OCI-LY1 (cell line): ENCODE measurements at regions not wholly inside any gene's neighbourhood (a gene's known extent, or its start where the extent isn't known, plus 50 kb on each side); places are given as distances from the start of the nearest gene placed in this dataset.

ENCODE experiments used
- H2AFZ ChIP-seq: fragments of 200-600 bp; sonication (generic), shearing (Covaris generic); 2 replicates; pipeline ENCODE4 v1.6.0; 2014; ENCODE audit warnings: antibody characterized with exemption, mild to moderate bottlenecking, low read length
- H3F3A ChIP-seq: fragments of 200-600 bp; sonication (generic), shearing (Covaris generic); 2 replicates; pipeline ENCODE4 v1.6.0; 2014; ENCODE audit warnings: mild to moderate bottlenecking, antibody characterized with exemption, low read length, moderate library complexity; ENCODE audit not compliant: insufficient read depth
- H3K27ac ChIP-seq: fragments of 200-600 bp; sonication (generic); 2 replicates; pipeline ENCODE4 v1.5.1; 2014; ENCODE audit warnings: low read length, mixed run types, mild to moderate bottlenecking, low read depth; ENCODE audit not compliant: poor library complexity, severe bottlenecking
- H3K27me3 ChIP-seq: fragments of 200-600 bp; sonication (generic); 2 replicates; pipeline ENCODE4 v1.6.0; 2014; ENCODE audit warnings: antibody characterized with exemption, mild to moderate bottlenecking, low read length, moderate library complexity; ENCODE audit not compliant: insufficient read depth
- H3K36me3 ChIP-seq: fragments of 200-600 bp; sonication (generic); 2 replicates; pipeline ENCODE4 v1.6.1; 2014; ENCODE audit warnings: mild to moderate bottlenecking, antibody characterized with exemption, low read length, moderate library complexity, mixed read lengths; ENCODE audit not compliant: insufficient read depth
- H3K4me1 ChIP-seq: fragments of 200-600 bp; sonication (generic); 2 replicates; pipeline ENCODE4 v1.5.1; 2014; ENCODE audit warnings: mild to moderate bottlenecking, low read length, moderate library complexity; ENCODE audit not compliant: insufficient read depth, severe bottlenecking
- H3K4me2 ChIP-seq: fragments of 200-600 bp; sonication (generic), shearing (Covaris generic); 2 replicates; pipeline ENCODE4 v1.6.1; 2014; ENCODE audit warnings: low read length
- H3K4me3 ChIP-seq: fragments of 200-600 bp; sonication (generic); 2 replicates; pipeline ENCODE4 v1.5.1; 2014; ENCODE audit warnings: low read length, low read depth, mild to moderate bottlenecking, mixed read lengths; ENCODE audit not compliant: poor library complexity, severe bottlenecking
- H3K79me2 ChIP-seq: fragments of 200-600 bp; shearing (Covaris generic); 2 replicates; pipeline ENCODE4 v1.6.1; 2016; ENCODE audit warnings: mixed run types, low read length, mixed read lengths; ENCODE audit not compliant: insufficient read depth
- H3K9ac ChIP-seq: fragments of 200-600 bp; sonication (generic), shearing (Covaris generic); 2 replicates; pipeline ENCODE4 v1.6.1; 2014; ENCODE audit warnings: mild to moderate bottlenecking, low read length, mixed read lengths
- H3K9me2 ChIP-seq: fragments of 200-600 bp; sonication (generic), shearing (Covaris generic); 2 replicates; pipeline ENCODE4 v1.6.1; 2014; ENCODE audit warnings: low read depth, mild to moderate bottlenecking, low read length, mixed read lengths
- H3K9me3 ChIP-seq: fragments of 200-600 bp; shearing (Covaris generic); 2 replicates; pipeline ENCODE4 v1.6.1; 2014; ENCODE audit warnings: low read length, mixed read lengths
- H4K20me1 ChIP-seq: fragments of 200-600 bp; sonication (generic), shearing (Covaris generic); 2 replicates; pipeline ENCODE4 v1.6.0; 2016; ENCODE audit warnings: mild to moderate bottlenecking, low read length; ENCODE audit not compliant: insufficient read depth
- CTCF ChIP-seq: fragments of 200-600 bp; sonication (generic), shearing (Covaris generic); IDR thresholded peaks from 2 replicates; pipeline ENCODE4 v1.5.1; 2017; ENCODE audit warnings: mild to moderate bottlenecking, antibody characterized with exemption, low read length, moderate library complexity, mixed read lengths
- EZH2 ChIP-seq: fragments of 200-600 bp; sonication (generic), shearing (Covaris generic); IDR thresholded peaks from 2 replicates; pipeline ENCODE4 v1.8.0; 2017; ENCODE audit warnings: borderline replicate concordance, mixed run types, mild to moderate bottlenecking, antibody characterized with exemption, low read length, moderate library complexity, mixed read lengths

- H3K9me2 ChIP-seq = no peaks in the 10 kb centered on the region
- H3K4me1 ChIP-seq = no peaks in the 10 kb centered on the region
- no peaks in the 10 kb centered on the region for H3K79me2 ChIP-seq
- no peak overlapping the region for H3K9ac ChIP-seq
- no peaks in the 10 kb centered on the region for H3K9me3 ChIP-seq
- peaks cover 8% of the 10 kb centered on the region; the same call in 1 of the 2 replicates for H3K27me3 ChIP-seq
- no peaks in the 10 kb centered on the region for H4K20me1 ChIP-seq
- no peak overlapping the region for H2AFZ ChIP-seq
- no peak overlapping the region for H3K4me3 ChIP-seq
- no peak overlapping the region for H3K27ac ChIP-seq
- no peak for TF ChIP-seq EZH2
- no peak for TF ChIP-seq CTCF
- H3K36me3 ChIP-seq = no peaks in the 10 kb centered on the region
- no peaks in the 10 kb centered on the region for H3F3A ChIP-seq
- no peak overlapping the region for H3K4me2 ChIP-seq
Observed at GRCh38 chr13:111048387-111048786, 66.7 kb upstream of the ARHGEF7 start.

GRCh38 chr13:111047326-111047725 is 67.8 kb upstream of the ARHGEF7 start:
- H3K9me3 ChIP-seq = no peaks in the 10 kb centered on the region
- H3K27ac ChIP-seq = no peak overlapping the region
- no peaks in the 10 kb centered on the region for H3K4me1 ChIP-seq
- no peaks in the 10 kb centered on the region for H3K9me2 ChIP-seq
- no peaks in the 10 kb centered on the region for H4K20me1 ChIP-seq
- no peaks in the 10 kb centered on the region for H3F3A ChIP-seq
- peaks cover 12% of the 10 kb centered on the region; the same call in 1 of the 2 replicates for H3K27me3 ChIP-seq
- TF ChIP-seq EZH2 (no peak), CTCF (no peak)
- no peak overlapping the region for H3K9ac ChIP-seq
- H3K4me2 ChIP-seq = no peak overlapping the region
- no peaks in the 10 kb centered on the region for H3K36me3 ChIP-seq
- no peaks in the 10 kb centered on the region for H3K79me2 ChIP-seq
- H2AFZ ChIP-seq = no peak overlapping the region
- no peak overlapping the region for H3K4me3 ChIP-seq

- Histone ChIP-seq H3K79me2 (no peaks in the 10 kb centered on the region), H3F3A (no peaks in the 10 kb centered on the region), H3K27me3 (peaks cover 13% of the 10 kb centered on the region; the same call in 1 of the 2 replicates), H3K4me3 (no peak overlapping the region), H3K27ac (no peak overlapping the region), H3K9me2 (no peaks in the 10 kb centered on the region), H3K4me1 (no peaks in the 10 kb centered on the region), H3K4me2 (no peak overlapping the region), H4K20me1 (no peaks in the 10 kb centered on the region), H2AFZ (no peak overlapping the region), H3K9me3 (no peaks in the 10 kb centered on the region), H3K36me3 (no peaks in the 10 kb centered on the region), H3K9ac (no peak overlapping the region)
- TF ChIP-seq EZH2 (no peak), CTCF (no peak)
Observed at GRCh38 chr13:111046590-111047141, 68.4 kb upstream of the ARHGEF7 start.
